ENCODE measurements at regions not wholly inside any gene's neighbourhood (a gene's known extent, or its start where the extent isn't known, plus 50 kb on each side); places are given as distances from the start of the nearest gene placed in this dataset.

DNA sequence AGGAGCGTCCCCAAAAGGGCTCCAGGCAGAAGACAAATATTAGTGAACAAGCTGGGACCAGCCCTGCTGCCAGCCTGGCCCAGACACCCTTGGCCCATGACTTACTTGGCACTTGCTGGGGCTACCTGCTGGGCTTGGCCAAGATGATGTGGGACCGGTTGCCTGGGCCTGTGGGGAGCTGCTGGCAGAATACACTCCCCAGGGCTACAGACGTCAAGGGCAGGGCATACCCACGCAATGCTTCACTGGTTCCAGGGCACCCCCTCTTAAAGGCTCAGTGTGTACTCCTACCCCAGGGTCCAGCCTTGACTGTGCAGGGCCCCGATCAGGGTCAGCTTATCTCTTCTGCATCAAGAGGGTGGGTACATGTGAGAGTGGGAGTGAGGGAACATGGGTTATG, 106.5 kb upstream of the SLC2A1 start:
- DNase-seq = no peak

DNA sequence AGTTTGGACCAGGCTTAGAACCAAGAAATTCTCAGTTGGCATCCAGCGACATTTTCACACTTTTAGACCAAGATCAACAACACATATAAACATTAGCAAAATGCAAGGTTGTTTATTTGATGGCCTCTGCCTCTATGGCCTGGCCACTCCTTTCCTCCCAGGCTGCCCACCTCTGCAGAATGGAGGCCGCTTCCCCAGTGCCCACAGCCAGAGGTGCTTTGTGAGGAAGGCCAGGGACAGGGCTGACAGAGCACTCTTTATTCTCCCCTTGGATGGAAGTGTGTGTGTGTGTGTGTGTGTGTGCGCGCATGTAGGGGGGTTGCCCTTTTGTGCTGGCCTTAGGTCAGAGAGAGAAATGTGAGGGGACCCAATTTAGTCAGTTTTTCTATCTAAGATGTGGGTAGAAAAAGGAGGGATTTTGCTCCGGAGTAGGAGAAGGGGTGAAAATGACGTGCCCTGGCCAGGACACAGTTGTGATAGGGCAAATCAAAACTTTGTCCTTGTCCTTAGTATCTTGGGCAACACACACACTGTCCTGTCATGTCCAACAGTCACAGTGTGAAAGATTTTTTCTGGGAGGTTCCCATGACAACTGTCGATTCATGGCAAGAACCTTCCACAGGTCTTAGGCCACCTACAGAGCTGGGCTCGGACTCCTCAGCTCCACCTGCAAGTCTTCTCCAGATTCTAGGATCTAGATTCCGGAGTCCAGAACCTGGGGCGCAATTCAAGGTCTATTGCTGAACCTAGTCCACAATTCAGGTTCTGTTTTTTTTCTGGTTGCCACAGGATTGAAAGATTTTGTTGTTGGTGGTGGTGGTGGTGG, 104.9 kb upstream of the SLC2A1 start:
- DNase-seq = no peak

DNA sequence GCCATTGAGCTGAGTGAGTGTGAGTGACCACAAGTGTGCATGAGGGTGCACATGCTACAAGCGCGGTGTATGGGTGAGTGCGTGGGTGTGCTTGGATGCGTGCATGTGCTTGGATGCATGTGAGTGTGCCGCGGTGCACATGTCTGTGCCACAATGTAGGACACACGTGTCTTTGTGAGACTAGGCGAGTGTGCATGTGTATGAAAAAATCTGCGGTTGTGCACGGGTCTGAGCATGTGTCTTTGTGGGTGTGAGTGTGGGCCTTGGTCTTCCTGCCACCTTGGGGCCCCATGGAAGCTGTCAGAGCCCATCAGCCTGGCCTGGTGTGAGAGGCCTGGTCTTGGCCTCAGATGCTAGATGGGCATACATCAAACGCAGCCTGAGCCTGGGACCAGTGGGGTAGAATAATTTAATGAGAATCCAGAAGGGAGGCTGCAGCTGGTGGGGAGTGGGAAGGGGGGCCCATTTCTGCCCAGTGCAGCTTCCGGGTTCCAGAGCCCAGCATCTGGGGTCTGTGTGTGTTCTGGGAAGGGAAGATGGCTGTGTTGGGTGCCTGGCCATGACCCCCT, 103.9 kb upstream of the SLC2A1 start:
- DNase-seq = no peak

DNA sequence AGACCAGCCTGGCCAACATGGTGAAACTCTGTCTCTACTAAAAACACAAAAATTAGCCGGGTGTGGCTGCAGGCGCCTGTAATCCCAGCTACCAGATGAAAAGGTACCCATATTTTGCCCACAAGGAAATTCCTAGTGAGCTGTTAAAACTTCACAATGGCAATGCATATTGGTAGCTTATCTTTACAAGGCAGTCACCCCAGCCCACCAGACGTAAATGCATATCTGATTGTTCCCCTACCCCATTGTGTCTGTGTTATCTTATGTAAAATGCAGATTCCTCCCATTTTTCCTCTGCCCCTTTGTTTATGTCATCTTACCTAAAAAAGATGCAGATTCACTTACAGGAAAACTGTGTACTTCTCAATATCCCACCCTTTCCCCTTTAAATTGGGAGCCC, 103.1 kb upstream of the SLC2A1 start:
- no peak for DNase-seq

DNA sequence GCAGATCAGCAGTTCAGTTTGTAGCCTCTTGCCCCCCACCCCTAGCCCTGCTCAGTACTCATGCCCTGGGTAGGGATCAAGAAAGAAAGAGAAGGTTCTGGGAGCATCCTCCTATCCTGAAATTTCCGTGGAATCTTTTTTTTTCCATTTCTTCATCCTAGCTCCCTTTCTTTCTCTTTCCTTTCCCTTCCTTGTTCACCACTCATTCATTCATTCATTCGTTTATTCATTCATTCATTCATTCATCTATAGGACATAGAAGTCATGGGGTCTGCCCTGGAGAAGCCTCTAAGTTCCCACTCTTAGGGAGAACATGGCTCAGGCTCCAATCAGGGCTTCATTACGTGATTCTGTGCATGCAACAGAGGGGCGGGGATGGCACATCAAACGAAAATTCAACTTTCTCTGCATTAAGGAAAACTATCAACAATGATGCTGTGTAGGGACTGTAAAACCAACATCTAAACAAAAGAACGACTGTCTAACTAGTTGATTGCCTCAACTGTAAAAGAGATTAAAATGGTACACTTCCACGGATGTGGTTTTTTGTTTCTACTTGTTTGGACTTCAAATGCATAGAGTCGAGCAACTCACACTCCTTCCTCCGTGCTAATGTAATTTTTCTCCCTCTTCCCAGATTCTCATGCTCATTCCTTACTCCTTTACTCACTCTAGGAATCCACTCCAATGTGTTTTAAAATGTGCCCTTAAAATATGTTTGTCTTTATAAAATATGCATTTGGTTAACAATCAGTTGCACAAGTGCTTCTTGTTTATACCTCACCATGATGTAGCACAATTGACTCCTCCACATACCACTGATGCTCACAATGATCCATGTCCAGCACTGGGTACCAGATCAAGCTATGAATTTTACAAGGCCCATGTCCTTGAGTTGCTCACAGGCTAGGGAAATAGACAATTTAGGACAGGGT, 101.2 kb upstream of the SLC2A1 start:
- no peak for DNase-seq

DNA sequence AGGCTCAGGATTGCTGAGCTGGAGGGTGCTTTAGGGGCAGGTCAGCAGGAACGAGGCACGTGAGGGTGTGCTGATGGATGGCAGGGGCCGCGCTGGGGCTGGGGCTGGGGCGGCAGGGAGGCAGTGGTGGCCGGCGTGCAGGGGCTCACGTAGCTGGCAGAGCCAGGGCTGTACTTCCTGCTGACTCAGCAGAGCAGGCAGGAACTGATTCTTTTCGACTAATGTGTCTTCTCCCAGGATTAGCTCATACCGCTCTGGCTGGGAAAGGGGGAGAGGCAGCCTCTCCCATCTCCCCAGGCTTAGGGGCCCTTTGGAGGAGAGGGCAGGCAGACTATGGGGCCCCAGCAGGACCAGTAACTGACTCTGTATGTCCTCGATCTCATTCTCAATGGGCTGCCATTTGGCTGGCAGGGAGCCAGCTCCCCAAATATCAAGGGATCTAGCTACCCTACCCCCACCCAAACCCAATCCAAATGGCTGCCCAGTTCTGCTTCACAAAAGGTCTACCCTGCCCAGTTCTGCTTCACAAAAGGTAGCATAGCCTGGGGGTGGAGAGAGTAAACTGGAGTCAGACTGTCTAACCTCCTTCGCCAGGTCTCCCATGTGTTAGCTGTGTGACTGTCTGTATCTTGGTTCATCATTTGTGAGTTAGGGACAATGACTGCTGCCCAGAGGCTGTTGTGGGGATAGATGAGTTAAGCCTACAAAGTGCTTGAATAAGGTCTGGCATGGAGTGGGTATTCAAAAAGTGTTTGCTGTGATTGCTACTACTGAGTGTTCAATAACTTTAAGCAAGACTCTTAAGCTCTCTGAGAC, 100.1 kb upstream of the SLC2A1 start:
- DNase-seq = no peak

- DNase-seq = no peak
These were observed 99.4 kb upstream of the SLC2A1 start for GRCh38 chr1:43058056-43058455.

DNA sequence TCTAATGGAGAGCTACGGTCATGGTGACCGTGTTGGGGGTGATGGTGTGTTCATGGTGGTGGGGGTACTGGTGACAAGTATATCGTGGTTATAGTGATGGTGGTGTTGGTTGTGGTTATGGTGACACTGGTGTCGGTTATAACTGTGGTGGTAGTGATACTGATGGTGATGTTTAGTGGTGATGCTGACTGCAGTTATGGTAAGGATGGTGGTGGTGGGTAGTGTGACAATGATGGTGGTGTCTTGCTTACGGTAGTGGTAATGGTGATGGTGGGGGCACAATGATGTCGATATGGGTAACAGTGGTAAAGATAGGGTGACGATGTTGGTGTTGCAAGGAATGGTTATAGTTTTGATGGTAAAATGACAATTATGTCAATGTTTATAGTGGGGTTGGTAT, 98.9 kb upstream of the SLC2A1 start:
- no peak for DNase-seq

- no peak for DNase-seq
These were observed 98.3 kb upstream of the SLC2A1 start for GRCh38 chr1:43056981-43057391.

DNA sequence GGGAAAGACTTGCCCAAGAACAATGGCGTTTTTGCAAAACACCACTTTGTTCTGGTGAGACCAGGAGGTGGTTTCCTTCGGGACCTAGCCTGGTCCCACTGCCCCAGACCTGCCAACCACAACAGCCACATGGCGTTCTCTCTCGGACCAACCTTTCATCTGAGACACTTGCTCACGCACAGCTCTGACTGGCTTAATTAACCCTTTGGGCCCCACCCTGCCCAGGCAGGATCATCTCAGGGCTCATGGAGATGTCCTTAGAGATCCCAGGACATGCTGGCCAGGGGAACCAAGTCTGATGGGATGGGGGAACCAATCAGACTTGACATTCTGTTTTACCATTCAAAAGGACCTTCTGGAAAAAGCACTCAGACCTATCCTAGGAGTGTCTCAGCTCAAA, 97.8 kb upstream of the SLC2A1 start:
- DNase-seq = no peak

- DNase-seq = no peak
These were observed 96.3 kb upstream of the SLC2A1 start for GRCh38 chr1:43054961-43055360.

GRCh38 chr1:43052786-43053439, 94.2 kb upstream of the SLC2A1 start:
- DNase-seq = no peak

- no peak for DNase-seq
These were observed 93.7 kb upstream of the SLC2A1 start for GRCh38 chr1:43052322-43052721.

- no peak for DNase-seq
These were observed 90.8 kb upstream of the SLC2A1 start for GRCh38 chr1:43049481-43049880.

- no peak for DNase-seq
These were observed 89.9 kb upstream of the SLC2A1 start for GRCh38 chr1:43048601-43049011.

DNA sequence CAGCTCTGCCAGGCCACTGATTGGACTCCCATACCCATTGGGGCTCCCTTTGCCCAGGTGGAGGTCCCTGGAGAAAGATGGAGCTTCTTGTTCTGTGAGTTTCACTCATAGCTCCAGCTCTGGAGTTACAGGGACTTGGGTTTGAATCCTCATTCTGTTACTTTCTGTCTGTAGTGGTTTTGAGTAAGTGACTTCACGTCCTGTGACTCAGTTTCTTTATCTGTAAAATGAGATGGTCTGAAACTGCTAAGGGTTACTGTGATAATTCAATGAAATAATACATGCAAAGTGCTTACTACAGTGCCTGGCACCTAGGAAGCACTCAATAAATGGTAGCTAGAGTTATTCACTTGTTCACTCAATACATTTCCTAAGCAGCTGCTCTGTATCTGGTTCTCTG, 88.5 kb upstream of the SLC2A1 start:
- no peak for DNase-seq

- DNase-seq = no peak
These were observed 86.1 kb upstream of the SLC2A1 start for GRCh38 chr1:43044572-43045361.

DNA sequence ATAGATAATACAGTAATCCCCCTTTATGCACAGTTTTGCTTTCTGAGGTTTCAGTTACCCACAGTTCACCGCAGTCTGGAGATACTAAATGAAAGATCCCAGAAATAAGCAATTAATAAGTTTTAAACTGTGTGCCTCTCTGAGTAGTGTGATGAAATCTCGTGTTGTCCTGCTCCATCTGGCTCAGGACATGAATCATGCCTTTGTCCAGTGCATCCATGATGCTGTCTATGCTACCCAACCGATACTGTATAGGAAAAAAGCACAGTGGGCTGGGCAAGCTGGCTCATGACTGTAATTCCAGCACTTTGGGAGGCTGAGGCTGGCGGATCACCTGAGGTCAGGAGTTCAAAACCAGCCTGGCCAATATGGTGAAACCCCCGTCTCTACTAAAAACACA, 85.0 kb upstream of the SLC2A1 start:
- no peak for DNase-seq

DNA sequence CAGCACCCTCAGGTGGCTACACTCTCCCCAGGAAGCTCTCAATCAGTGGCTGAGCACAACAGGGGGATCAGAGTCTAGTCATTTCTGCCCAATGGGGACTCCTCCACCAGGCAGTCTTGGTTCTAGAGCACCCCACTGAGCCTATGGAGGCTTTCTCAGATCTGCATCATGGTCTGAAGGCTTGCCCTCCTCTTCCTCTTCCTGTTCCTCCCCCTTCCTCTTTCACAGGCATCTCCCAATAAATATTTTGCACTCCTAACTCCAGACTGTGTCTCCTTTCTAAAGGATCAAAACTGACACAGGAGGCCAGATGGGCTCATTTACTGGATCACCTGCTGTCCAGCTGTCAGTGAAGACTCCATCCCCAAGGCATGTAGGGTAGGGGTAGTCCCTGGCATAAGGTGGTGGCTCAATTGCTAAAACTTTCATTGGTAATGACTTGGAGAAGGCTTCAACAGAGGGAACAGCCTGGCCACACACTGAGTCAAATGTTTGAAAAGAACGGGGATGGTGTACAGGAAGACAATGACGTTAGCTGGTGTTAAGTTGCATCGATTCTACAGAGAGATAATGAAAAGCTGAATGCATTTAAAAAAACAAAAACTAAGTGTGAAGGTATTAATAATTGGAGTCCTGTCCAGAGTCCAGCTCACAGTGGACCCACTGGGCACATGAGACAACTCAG, 84.2 kb upstream of the SLC2A1 start:
- DNase-seq = no peak

DNA sequence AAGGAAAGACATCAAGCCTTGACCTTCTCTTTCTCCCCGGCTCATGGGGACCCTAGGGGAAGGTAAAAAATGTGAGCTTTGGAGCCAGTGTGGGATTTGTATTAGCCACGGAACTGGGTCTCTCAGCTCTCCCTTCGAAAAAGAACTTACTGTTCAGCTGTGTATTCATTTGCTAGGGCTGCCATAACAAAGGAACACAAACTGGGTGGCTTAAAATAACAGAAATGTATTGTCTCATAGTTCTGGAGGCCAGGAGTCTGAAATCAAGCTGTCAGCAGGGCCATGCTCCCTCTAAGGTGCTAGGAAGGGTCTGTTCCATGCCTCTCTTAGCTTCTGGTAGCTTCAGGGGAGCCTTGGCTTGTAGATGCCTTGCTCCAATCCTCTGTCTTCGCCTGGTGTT, 83.5 kb upstream of the SLC2A1 start:
- DNase-seq = no peak

DNA sequence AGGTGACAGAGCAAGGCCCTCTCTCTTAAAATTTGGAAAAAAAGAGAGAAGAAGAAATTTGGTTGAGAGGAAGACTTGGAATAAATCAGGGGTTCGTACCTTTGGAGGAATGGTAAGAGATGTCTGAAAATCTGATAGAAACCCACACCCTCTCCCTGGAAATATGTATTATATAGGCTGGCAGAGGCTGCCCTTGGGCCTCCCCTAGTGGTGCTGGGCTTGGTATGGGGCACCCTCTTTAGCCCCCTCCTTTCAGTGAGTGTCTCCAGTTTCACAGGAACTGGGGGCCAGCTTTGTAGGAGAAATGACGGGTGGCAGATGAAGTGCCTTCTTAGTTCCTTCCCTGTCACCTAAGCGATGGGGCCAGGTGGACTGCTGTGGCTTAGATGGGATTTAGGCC, 82.9 kb upstream of the SLC2A1 start:
- no peak for DNase-seq

Data from stimulated activated CD4-positive, alpha-beta T cell treated with anti-CD3 and anti-CD28 coated beads, Interleukin-4, amount 100 ng/mL, for 4 hours (primary cell).